Kidney glomerular epithelial cell (primary cell): ENCODE measurements at regions not wholly inside any gene's neighbourhood (a gene's known extent, or its start where the extent isn't known, plus 50 kb on each side); places are given as distances from the start of the nearest gene placed in this dataset.

Experiments used
- DNase-seq: peaks from one replicate; lab custom pipeline; 2025; lab: John Stamatoyannopoulos, UW

- DNase-seq: no peak
Measured at GRCh38 chr22:47796128-47796908, 1033.9 kb downstream of the TBC1D22A start.

DNA sequence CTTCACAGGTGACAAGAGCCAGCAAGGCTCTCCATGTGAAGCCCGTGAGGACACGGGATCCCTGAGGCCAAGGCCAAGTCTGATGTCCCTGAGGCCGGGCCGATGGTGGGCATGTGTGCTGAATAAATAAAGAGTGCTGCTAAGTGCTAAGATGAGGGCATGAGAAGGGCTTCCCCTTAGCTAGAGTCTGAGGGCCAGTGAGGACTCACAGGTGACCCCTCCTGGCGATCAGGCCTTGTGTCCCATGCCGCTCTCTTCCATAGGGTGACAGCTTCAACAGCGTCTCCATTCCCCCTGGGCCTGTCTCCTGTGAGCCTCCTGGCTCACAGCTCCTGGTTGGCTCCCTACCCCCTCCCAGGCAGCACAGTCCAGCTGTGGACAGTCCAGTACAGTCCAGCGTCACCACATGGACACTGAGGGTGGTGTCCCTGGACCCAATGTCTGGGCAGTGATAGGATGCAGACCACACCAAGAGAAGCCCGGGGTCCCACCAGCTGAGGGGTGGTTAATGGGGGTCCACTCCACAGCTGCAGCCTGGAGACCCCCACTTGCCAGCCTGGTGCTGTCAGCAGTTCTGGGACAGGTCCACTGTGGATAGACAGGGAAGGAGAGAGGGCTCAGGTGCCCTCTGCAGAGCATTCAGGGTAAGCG, 1033.2 kb downstream of the TBC1D22A start:
- DNase-seq: no peak

DNA sequence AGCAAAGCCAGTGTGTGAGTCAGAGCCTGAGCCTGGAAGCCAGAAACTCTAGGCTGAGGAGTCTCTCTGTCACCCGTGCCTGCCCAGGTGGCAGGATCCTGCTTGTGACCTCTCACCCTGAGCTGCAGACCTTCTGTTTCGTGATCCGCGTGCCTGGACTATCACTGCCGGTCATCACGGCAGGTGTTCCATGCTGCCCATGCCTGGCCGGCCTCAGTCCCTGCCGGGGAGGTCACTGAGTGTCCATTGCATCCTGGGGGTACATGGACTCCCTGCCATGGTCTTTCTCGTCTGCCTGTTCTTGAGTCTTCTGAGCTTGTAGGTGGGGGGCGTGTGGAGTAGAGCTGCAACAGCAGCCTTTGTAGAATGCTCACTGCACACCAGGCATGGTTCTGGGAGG, 1032.4 kb downstream of the TBC1D22A start:
- DNase-seq: no peak

DNA sequence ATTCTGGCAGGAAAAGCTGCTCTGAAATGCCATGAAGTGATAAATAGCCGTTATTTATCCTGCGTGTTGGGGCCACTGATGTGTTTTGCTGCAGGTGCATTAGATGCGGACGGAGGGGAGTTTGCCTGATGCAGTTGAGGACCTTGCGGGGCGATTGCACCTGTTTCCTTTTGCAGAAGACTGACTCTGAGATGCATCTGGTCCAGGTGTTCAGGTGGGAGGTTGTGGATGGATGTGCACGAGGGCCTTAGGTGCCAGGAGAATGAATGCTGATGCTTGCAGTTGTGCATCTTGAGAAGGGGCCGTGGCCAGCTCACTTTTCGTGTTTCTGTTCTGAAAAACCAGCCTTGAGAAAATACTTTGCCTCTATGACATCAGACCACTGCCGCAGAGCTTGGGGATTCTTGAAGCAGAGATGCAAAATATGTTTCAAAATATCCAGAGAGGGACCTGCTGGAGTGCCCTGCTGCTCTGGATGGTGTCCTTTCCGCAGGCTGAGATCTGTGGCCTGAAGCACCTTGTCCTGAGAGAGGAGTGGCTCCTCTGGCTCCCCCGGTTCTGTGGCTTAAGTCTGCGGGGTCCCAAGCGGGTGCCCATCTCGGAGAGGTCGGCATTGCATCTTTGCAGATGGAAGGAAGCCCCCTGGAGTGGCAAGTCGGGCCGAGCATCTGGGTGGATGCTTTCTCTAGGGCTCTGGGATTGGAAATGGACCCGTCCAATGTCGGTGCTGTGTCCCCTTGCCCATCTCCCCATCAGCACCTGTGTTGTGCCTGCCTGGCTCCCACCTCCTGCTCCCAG, 1031.1 kb downstream of the TBC1D22A start:
- no peak for DNase-seq

GRCh38 chr22:47789171-47789570, 1026.7 kb downstream of the TBC1D22A start:
- no peak for DNase-seq

- DNase-seq: no peak
Measured at GRCh38 chr22:47788461-47788860, 1026.0 kb downstream of the TBC1D22A start.

- DNase-seq: no peak
Measured at GRCh38 chr22:47787501-47788227, 1025.2 kb downstream of the TBC1D22A start.

- DNase-seq: no peak
Measured at GRCh38 chr22:47786650-47787290, 1024.3 kb downstream of the TBC1D22A start.

GRCh38 chr22:47784991-47785390, 1022.5 kb downstream of the TBC1D22A start:
- DNase-seq: no peak

- DNase-seq: no peak
Measured at GRCh38 chr22:47784367-47784983, 1022.0 kb downstream of the TBC1D22A start.

- DNase-seq: no peak
Measured at GRCh38 chr22:47783433-47784366, 1021.2 kb downstream of the TBC1D22A start.

DNA sequence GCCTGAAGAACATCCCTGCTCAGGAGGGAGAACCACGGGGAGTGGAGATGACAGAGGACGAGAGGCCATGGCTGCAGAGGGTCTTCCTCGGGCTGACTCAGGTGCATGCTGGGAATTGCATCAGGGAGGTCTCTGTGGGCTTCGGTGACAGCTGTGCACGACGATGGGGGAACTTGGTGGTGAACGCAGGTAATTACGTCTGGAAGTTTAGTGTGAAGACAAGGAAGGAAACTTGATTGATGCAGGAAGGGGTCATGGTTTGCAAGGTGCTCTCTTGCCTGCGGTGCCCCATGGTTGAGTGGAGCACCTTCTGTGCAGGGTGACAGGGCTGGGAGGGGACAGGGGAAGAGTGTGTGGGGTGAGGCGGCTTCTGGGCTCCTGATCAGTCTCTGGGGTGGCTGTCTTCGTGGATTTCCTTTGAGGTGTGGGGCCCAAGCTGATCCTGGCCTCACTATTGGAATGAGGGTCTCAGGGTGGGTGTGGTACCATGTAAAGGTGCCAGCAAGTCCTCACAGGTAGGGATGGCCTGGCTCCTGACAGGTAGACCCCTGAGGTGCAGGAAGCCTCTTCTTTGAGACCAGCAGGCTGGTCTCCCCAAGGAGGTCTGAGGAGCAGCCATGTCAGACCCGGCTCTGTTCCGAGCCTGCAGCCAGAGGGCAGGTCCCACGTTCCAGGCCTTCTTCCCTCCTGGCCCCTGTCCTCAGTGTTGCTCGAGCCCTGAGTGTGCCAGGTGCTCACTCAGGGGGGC, 1020.1 kb downstream of the TBC1D22A start:
- no peak for DNase-seq

- DNase-seq: no peak
Measured at GRCh38 chr22:47781427-47782111, 1019.1 kb downstream of the TBC1D22A start.

GRCh38 chr22:47781024-47781423, 1018.6 kb downstream of the TBC1D22A start:
- DNase-seq: no peak

GRCh38 chr22:47780281-47780875, 1017.9 kb downstream of the TBC1D22A start:
- no peak for DNase-seq

DNA sequence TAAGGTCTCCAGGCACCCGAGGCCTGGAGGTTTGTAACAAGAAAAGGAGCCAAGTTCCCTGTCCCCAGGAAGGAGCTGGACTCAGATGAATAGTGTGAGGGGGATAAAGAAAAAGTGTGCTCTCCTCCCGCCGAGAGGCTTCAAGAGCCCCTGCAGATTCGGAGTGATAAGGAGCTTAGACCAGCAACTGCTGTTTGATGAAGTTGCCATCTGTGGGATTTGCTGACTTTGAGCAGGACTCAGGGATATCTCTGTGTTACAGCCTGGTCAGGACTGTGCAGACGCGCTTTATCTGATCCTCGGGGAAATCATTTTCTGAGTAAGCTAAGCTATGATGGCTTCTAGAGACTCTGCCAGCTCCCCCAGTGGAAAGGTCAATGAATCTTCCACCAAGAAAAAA, 1017.0 kb downstream of the TBC1D22A start:
- no peak for DNase-seq

GRCh38 chr22:47778160-47778658, 1015.8 kb downstream of the TBC1D22A start:
- DNase-seq: no peak

DNA sequence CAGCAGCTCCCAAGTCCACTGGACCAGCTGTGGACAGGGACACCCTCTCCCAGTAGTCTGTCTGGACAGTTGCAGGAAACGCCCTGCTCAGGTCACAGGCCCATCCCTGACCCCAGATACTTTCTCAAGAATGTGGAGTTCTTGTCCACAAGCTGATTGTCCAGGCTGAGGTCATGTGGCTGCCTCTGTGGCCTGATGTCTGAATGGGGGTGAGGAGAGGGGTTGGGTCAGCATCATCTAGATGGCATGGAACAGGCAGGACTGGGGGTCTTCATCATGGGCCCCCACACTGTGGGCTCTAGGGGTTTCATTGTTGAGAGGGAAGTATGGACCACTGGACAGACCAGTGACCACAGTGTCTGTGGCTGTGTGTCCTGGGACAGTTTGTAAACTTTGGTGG, 1015.0 kb downstream of the TBC1D22A start:
- no peak for DNase-seq
